ENCODE measurements at regions not wholly inside any gene's neighbourhood (a gene's known extent, or its start where the extent isn't known, plus 50 kb on each side); places are given as distances from the start of the nearest gene placed in this dataset.

- DNase-seq (ENCODE audit: low read depth, low spot score): no peak
Observed at GRCh38 chr2:57902578-57902977, 144.0 kb upstream of the VRK2 start.

DNA sequence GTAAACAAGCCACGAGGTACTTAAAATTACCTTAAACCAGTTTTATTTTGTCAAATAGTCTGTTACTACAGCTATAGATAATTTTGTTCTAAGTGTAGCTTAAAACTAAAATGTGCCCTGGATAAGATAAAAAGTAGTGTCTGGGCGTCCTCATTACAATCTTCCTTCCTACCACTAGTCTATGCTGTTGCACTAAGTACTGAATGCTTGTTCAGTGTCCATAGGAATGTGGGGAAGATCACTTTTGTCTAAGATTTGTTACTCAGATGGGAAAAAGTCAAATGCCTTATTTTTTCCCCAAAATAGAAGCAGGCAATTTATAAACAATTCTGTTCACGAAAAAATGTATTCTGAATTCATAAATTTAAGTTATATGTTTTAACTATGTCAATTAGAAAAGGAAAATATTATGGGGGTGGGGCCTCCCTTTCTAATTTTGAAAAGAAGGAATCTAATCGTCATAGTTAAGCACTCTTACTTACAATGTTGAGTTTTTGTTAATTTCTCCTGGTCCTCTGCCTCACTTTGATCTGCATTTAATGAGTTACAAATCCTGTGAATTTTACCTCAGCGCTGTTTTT lies 140.4 kb upstream of the VRK2 start:
- no peak overlapping the region for H3K4me3 ChIP-seq
- no peak overlapping the region for H3K27ac ChIP-seq
- H3K36me3 ChIP-seq (ENCODE audit: insufficient read depth, low read length): no peaks in the 10 kb centered on the region
- DNase-seq (ENCODE audit: low read depth, low spot score): peak; percentile 8
- no peaks in the 10 kb centered on the region for H3K9me3 ChIP-seq (ENCODE audit: low read depth, low read length)
- TF ChIP-seq POLR2AphosphoS5 (IDR thresholded peaks at IDR 0.05; ENCODE audit: borderline replicate concordance, low read depth, low read length) (no peak), FOXP2 (optimal IDR thresholded peaks at IDR 0.05; ENCODE audit: control extremely low read depth, extremely low read length, insufficient read depth) (no peak), EZH2 (IDR thresholded peaks at IDR 0.05) (no peak)
- H3K9ac ChIP-seq (ENCODE audit: insufficient read length): no peak overlapping the region

More at GRCh38 chr2:57902578-57902977, 144.0 kb upstream of the VRK2 start:
- Histone ChIP-seq H3K9me3 (ENCODE audit: low read depth, low read length) (no peaks in the 10 kb centered on the region), H3K36me3 (ENCODE audit: insufficient read depth, low read length) (no peaks in the 10 kb centered on the region), H3K4me3 (no peak overlapping the region), H3K27ac (no peak overlapping the region), H3K9ac (ENCODE audit: insufficient read length) (no peak overlapping the region)
- TF ChIP-seq EZH2 (IDR thresholded peaks at IDR 0.05) (no peak), FOXP2 (optimal IDR thresholded peaks at IDR 0.05; ENCODE audit: control extremely low read depth, extremely low read length, insufficient read depth) (no peak), POLR2AphosphoS5 (IDR thresholded peaks at IDR 0.05; ENCODE audit: borderline replicate concordance, low read depth, low read length) (no peak)

DNA sequence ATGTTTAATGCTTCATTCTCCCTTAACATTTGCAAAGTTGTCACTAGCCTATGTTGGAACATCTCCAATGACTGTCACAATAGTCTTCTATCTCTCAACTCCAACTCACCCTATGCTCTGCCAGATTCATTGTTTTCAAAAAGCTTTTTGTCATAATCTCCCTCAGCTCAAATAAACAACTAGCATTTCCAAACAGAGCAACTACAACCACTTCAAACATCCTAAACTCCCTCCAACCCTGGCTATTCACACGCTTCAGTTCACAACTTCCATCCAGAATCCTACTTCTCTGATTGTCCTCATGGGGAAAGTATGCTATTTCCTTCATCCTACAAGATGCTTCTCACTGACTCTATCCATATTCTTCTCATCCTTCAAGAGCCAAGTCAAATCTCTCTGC lies 139.2 kb upstream of the VRK2 start:
- DNase-seq (ENCODE audit: low read depth, low spot score): no peak
- H3K36me3 ChIP-seq (ENCODE audit: insufficient read depth, low read length): no peaks in the 10 kb centered on the region
- no peaks in the 10 kb centered on the region for H3K9me3 ChIP-seq (ENCODE audit: low read depth, low read length)
- H3K4me3 ChIP-seq: no peak overlapping the region
- no peak overlapping the region for H3K9ac ChIP-seq (ENCODE audit: insufficient read length)
- TF ChIP-seq FOXP2 (optimal IDR thresholded peaks at IDR 0.05; ENCODE audit: control extremely low read depth, extremely low read length, insufficient read depth) (no peak), POLR2AphosphoS5 (IDR thresholded peaks at IDR 0.05; ENCODE audit: borderline replicate concordance, low read depth, low read length) (no peak), EZH2 (IDR thresholded peaks at IDR 0.05) (no peak)
- no peak overlapping the region for H3K27ac ChIP-seq

- H3K9ac ChIP-seq (ENCODE audit: insufficient read length): no peak overlapping the region
- no peaks in the 10 kb centered on the region for H3K36me3 ChIP-seq (ENCODE audit: insufficient read depth, low read length)
- TF ChIP-seq POLR2AphosphoS5 (IDR thresholded peaks at IDR 0.05; ENCODE audit: borderline replicate concordance, low read depth, low read length) (no peak), EZH2 (IDR thresholded peaks at IDR 0.05) (no peak), FOXP2 (optimal IDR thresholded peaks at IDR 0.05; ENCODE audit: control extremely low read depth, extremely low read length, insufficient read depth) (no peak)
- no peak for DNase-seq (ENCODE audit: low read depth, low spot score)
- no peak overlapping the region for H3K27ac ChIP-seq
- H3K4me3 ChIP-seq: no peak overlapping the region
- no peaks in the 10 kb centered on the region for H3K9me3 ChIP-seq (ENCODE audit: low read depth, low read length)
Observed at GRCh38 chr2:57908736-57909161, 137.9 kb upstream of the VRK2 start.

- H3K27ac ChIP-seq: no peak overlapping the region
- no peak for TF ChIP-seq EZH2 (IDR thresholded peaks at IDR 0.05)
- no peak for TF ChIP-seq POLR2AphosphoS5 (IDR thresholded peaks at IDR 0.05; ENCODE audit: borderline replicate concordance, low read depth, low read length)
- no peak for TF ChIP-seq FOXP2 (optimal IDR thresholded peaks at IDR 0.05; ENCODE audit: control extremely low read depth, extremely low read length, insufficient read depth)
- no peaks in the 10 kb centered on the region for H3K36me3 ChIP-seq (ENCODE audit: insufficient read depth, low read length)
- H3K9ac ChIP-seq (ENCODE audit: insufficient read length): no peak overlapping the region
- H3K9me3 ChIP-seq (ENCODE audit: low read depth, low read length): no peaks in the 10 kb centered on the region
- no peak overlapping the region for H3K4me3 ChIP-seq
- DNase-seq (ENCODE audit: low read depth, low spot score): no peak
Observed at GRCh38 chr2:57918126-57918525, 128.5 kb upstream of the VRK2 start.

DNA sequence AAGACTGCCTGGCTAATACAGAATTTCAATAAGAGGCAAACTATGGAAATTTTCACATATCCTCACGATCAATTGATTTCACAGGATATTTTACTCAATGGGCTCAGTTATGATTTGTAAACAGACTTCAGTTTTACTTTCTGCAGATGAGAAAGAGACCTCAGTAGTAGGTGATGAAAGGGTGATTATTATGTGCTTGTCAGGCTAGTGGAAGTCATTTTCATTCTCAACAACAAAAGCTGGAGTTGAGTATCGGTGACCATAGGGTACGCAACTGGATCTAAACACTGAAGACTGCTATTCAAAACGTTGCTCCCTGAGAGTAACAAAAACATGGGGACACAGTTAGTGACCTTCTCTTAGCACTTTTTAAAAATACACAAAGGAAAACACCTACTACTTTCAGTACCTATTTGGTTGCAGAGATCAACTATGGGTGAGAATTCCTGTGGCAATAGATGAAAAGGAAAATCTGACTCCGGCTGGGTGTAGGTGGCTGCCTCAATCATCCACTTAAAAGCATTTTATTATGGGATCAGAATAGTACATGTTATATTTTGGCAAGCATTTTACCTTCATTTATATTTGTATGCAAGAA lies 126.2 kb upstream of the VRK2 start:
- Histone ChIP-seq H3K9me3 (ENCODE audit: low read depth, low read length) (no peaks in the 10 kb centered on the region), H3K4me3 (no peak overlapping the region), H3K36me3 (ENCODE audit: insufficient read depth, low read length) (no peaks in the 10 kb centered on the region), H3K9ac (ENCODE audit: insufficient read length) (no peak overlapping the region), H3K27ac (no peak overlapping the region)
- TF ChIP-seq FOXP2 (optimal IDR thresholded peaks at IDR 0.05; ENCODE audit: control extremely low read depth, extremely low read length, insufficient read depth): no peak
- no peak for TF ChIP-seq POLR2AphosphoS5 (IDR thresholded peaks at IDR 0.05; ENCODE audit: borderline replicate concordance, low read depth, low read length)
- no peak for TF ChIP-seq EZH2 (IDR thresholded peaks at IDR 0.05)
- DNase-seq (ENCODE audit: low read depth, low spot score): no peak

- Histone ChIP-seq H3K27ac (no peak overlapping the region), H3K9me3 (ENCODE audit: low read depth, low read length) (no peaks in the 10 kb centered on the region; the same call in 1 of the 2 replicates), H3K4me3 (no peak overlapping the region), H3K36me3 (ENCODE audit: insufficient read depth, low read length) (no peaks in the 10 kb centered on the region), H3K9ac (ENCODE audit: insufficient read length) (no peak overlapping the region)
- TF ChIP-seq EZH2 (IDR thresholded peaks at IDR 0.05) (no peak), POLR2AphosphoS5 (IDR thresholded peaks at IDR 0.05; ENCODE audit: borderline replicate concordance, low read depth, low read length) (no peak), FOXP2 (optimal IDR thresholded peaks at IDR 0.05; ENCODE audit: control extremely low read depth, extremely low read length, insufficient read depth) (no peak)
- no peak for DNase-seq (ENCODE audit: low read depth, low spot score)
Observed at GRCh38 chr2:57934659-57935058, 111.9 kb upstream of the VRK2 start.

- Histone ChIP-seq H3K36me3 (ENCODE audit: insufficient read depth, low read length) (no peaks in the 10 kb centered on the region), H3K9me3 (ENCODE audit: low read depth, low read length) (no peaks in the 10 kb centered on the region; the same call in 1 of the 2 replicates), H3K4me3 (no peak overlapping the region), H3K27ac (no peak overlapping the region), H3K9ac (ENCODE audit: insufficient read length) (no peak overlapping the region)
- TF ChIP-seq EZH2 (IDR thresholded peaks at IDR 0.05): no peak
- DNase-seq (ENCODE audit: low read depth, low spot score): no peak
Observed at GRCh38 chr2:57936216-57936615, 110.4 kb upstream of the VRK2 start.

GRCh38 chr2:57937456-57937855 lies 109.2 kb upstream of the VRK2 start:
- no peak overlapping the region for H3K27ac ChIP-seq
- no peak overlapping the region for H3K4me3 ChIP-seq
- no peaks in the 10 kb centered on the region for H3K36me3 ChIP-seq (ENCODE audit: insufficient read depth, low read length)
- no peak for DNase-seq (ENCODE audit: low read depth, low spot score)
- H3K9me3 ChIP-seq (ENCODE audit: low read depth, low read length): no peaks in the 10 kb centered on the region; the same call in 1 of the 2 replicates
- H3K9ac ChIP-seq (ENCODE audit: insufficient read length): no peak overlapping the region
- TF ChIP-seq FOXP2 (optimal IDR thresholded peaks at IDR 0.05; ENCODE audit: control extremely low read depth, extremely low read length, insufficient read depth) (no peak), EZH2 (IDR thresholded peaks at IDR 0.05) (no peak), POLR2AphosphoS5 (IDR thresholded peaks at IDR 0.05; ENCODE audit: borderline replicate concordance, low read depth, low read length) (no peak)
